ENCODE measurements at regions not wholly inside any gene's neighbourhood (a gene's known extent, or its start where the extent isn't known, plus 50 kb on each side); places are given as distances from the start of the nearest gene placed in this dataset.

GRCh38 chr3:20488151-20488550 is 302.1 kb upstream of the SGO1 start:
- no peak overlapping the region for H3K27ac Mint-ChIP-seq
- H3K27me3 Mint-ChIP-seq, result no peaks in the 10 kb centered on the region
- Histone ChIP-seq H3K36me3 (ENCODE audit: insufficient read depth, low read length) (no peaks in the 10 kb centered on the region), H3K27me3 (ENCODE audit: control insufficient read depth in 1 of 2, insufficient read depth in 2 of 2, low read length in 2 of 2) (no peaks in the 10 kb centered on the region), H3K9me3 (ENCODE audit: control insufficient read depth in 1 of 2, insufficient read depth in 1 of 2, low read length in 2 of 2) (peaks cover 0 to under 1% of the 10 kb centered on the region in 2 experiments), H3K27ac (ENCODE audit: low read depth in 1 of 2, low read length in 2 of 2) (no peak overlapping the region), H3K4me1 (ENCODE audit: insufficient read depth, low read length) (no peaks in the 10 kb centered on the region), H3K4me3 (ENCODE audit: low read length) (no peak overlapping the region)
- DNase-seq (no peak), ATAC-seq (ENCODE audit: poor library complexity) (no peak)
- CTCF ChIA-PET, result no interaction called here
- POLR2A ChIA-PET, result no interaction called here
- no peak overlapping the region for H3K4me3 Mint-ChIP-seq
- intact Hi-C loops (cut with DNase I, micrococcal nuclease), result no loop called here
- no peaks in the 10 kb centered on the region for H3K36me3 Mint-ChIP-seq (ENCODE audit: low read depth)
- TF ChIP-seq CTCF (IDR thresholded peaks at IDR 0.05), result no peak
- no peaks in the 10 kb centered on the region for H3K4me1 Mint-ChIP-seq (ENCODE audit: low read depth)
- peaks cover 23% of the 10 kb centered on the region for H3K9me3 Mint-ChIP-seq

GRCh38 chr3:20484126-20484525 is 298.1 kb upstream of the SGO1 start:
- CTCF ChIA-PET, result no interaction called here
- H3K27ac Mint-ChIP-seq, result no peak overlapping the region
- Histone ChIP-seq H3K27me3 (ENCODE audit: control insufficient read depth in 1 of 2, insufficient read depth in 2 of 2, low read length in 2 of 2) (no peaks in the 10 kb centered on the region), H3K4me1 (ENCODE audit: insufficient read depth, low read length) (no peaks in the 10 kb centered on the region), H3K9me3 (ENCODE audit: control insufficient read depth in 1 of 2, insufficient read depth in 1 of 2, low read length in 2 of 2) (peaks cover 0 to 11% of the 10 kb centered on the region in 2 experiments), H3K27ac (ENCODE audit: low read depth in 1 of 2, low read length in 2 of 2) (no peak overlapping the region), H3K4me3 (ENCODE audit: low read length) (no peak overlapping the region), H3K36me3 (ENCODE audit: insufficient read depth, low read length) (no peaks in the 10 kb centered on the region)
- no peaks in the 10 kb centered on the region for H3K4me1 Mint-ChIP-seq (ENCODE audit: low read depth)
- H3K4me3 Mint-ChIP-seq, result no peak overlapping the region
- no peak for DNase-seq
- POLR2A ChIA-PET, result no interaction called here
- no peaks in the 10 kb centered on the region for H3K36me3 Mint-ChIP-seq (ENCODE audit: low read depth)
- intact Hi-C loops (cut with DNase I, micrococcal nuclease), result no loop called here
- H3K27me3 Mint-ChIP-seq, result no peaks in the 10 kb centered on the region
- no peak for ATAC-seq (ENCODE audit: poor library complexity)
- peaks cover 32% of the 10 kb centered on the region for H3K9me3 Mint-ChIP-seq
- no peak for TF ChIP-seq CTCF (IDR thresholded peaks at IDR 0.05)

- no peak for TF ChIP-seq CTCF (IDR thresholded peaks at IDR 0.05)
- no peaks in the 10 kb centered on the region for H3K27me3 ChIP-seq (ENCODE audit: control insufficient read depth in 1 of 2, insufficient read depth in 2 of 2, low read length in 2 of 2)
- H3K4me1 ChIP-seq (ENCODE audit: insufficient read depth, low read length), result no peaks in the 10 kb centered on the region
- peaks cover 34% of the 10 kb centered on the region for H3K9me3 Mint-ChIP-seq
- H3K36me3 ChIP-seq (ENCODE audit: insufficient read depth, low read length), result no peaks in the 10 kb centered on the region
- ChIA-PET CTCF (no interaction called here), POLR2A (no interaction called here)
- no peaks in the 10 kb centered on the region for H3K36me3 Mint-ChIP-seq (ENCODE audit: low read depth)
- intact Hi-C loops (cut with DNase I, micrococcal nuclease), result no loop called here
- H3K27me3 Mint-ChIP-seq, result no peaks in the 10 kb centered on the region
- H3K27ac ChIP-seq (ENCODE audit: low read depth in 1 of 2, low read length in 2 of 2), result no peak overlapping the region
- peaks cover 0 to 11% of the 10 kb centered on the region in 2 experiments for H3K9me3 ChIP-seq (ENCODE audit: control insufficient read depth in 1 of 2, insufficient read depth in 1 of 2, low read length in 2 of 2)
- no peak overlapping the region for H3K4me3 Mint-ChIP-seq
- no peaks in the 10 kb centered on the region for H3K4me1 Mint-ChIP-seq (ENCODE audit: low read depth)
- H3K27ac Mint-ChIP-seq, result no peak overlapping the region
- DNase-seq (no peak), ATAC-seq (ENCODE audit: poor library complexity) (no peak)
- no peak overlapping the region for H3K4me3 ChIP-seq (ENCODE audit: low read length)
These were observed 296.3 kb upstream of the SGO1 start for GRCh38 chr3:20482350-20482749.
